ENCODE measurements at regions not wholly inside any gene's neighbourhood (a gene's known extent, or its start where the extent isn't known, plus 50 kb on each side); places are given as distances from the start of the nearest gene placed in this dataset.

DNA sequence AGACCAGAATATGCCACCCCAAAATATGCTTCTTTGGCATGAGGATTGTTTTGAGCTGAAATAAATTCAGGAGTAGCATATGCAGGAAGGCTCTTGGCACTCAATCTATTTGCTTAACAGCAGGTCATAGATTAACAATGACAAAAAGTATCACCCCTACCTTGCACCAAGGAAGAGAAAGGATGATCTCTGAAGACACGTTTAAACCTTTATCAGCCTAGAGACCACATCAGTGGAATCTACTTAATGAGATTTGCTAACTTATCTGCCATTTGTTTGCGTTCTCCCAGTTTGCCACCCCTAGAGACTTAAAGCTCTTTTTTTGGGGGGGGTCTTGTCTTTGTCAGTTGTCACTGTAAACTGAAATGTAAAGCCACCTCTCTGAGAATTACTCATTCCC lies 1278.7 kb upstream of the USP15 start:
- Histone ChIP-seq H3K9ac (no peak overlapping the region), H3K4me1 (ENCODE audit: insufficient read depth) (no peaks in the 10 kb centered on the region)
- 23 to 32% methylated on average over 2 of the region's 2 CpGs for WGBS, 2 experiments (ENCODE audit: low coverage in 1 of 2, low lambda C conversion rate in 2 of 2, missing lambda C conversion rate in 2 of 2)

DNA sequence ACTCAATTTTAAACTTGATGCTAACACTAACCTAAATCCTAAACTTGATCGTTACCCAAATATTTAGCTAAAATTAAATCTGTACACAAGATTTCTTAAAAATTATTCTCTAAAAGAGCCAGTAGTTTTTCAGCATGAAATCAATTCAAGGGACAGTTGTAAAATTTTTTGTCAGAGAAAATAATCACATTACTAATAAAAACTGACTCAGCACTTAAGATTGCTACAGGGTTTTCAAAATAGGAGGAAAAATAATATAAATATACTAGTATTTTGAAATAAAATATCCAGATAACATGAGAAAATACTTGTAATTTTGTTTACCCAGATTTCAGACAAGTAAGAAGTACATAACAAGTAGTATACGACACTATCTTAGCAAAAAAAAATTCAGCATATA lies 1268.1 kb upstream of the USP15 start:
- TF ChIP-seq EZH2 (IDR thresholded peaks at IDR 0.05; ENCODE audit: insufficient read depth, poor library complexity, severe bottlenecking) (no peak), EZH2phosphoT487 (IDR thresholded peaks at IDR 0.05; ENCODE audit: insufficient read depth, low read depth) (no peak)
- Histone ChIP-seq H3K9ac (no peak overlapping the region), H3K79me2 (ENCODE audit: insufficient read depth) (no peaks in the 10 kb centered on the region), H4K20me1 (ENCODE audit: insufficient read depth) (no peaks in the 10 kb centered on the region), H2AFZ (no peak overlapping the region), H3K9me3 (ENCODE audit: low read depth) (no peaks in the 10 kb centered on the region), H3K4me3 (no peak overlapping the region), H3K9me2 (ENCODE audit: insufficient read depth) (no peaks in the 10 kb centered on the region), H3K4me1 (ENCODE audit: insufficient read depth) (no peaks in the 10 kb centered on the region), H3F3A (ENCODE audit: insufficient read depth) (no peaks in the 10 kb centered on the region), H3K36me3 (ENCODE audit: low read depth) (no peaks in the 10 kb centered on the region), H3K4me2 (ENCODE audit: unreplicated experiment) (no peak overlapping the region), H3K27me3 (replicated peaks; ENCODE audit: insufficient read depth) (no peaks in the 10 kb centered on the region), H3K27ac (no peak overlapping the region)
- in situ Hi-C loops (cut with MboI): no loop called here
- DNase-seq: no peak
- 25 to 27% methylated on average over 2 of the region's 2 CpGs for WGBS, 2 experiments (ENCODE audit: low coverage in 1 of 2, low lambda C conversion rate in 2 of 2, missing lambda C conversion rate in 2 of 2)

More for the DNA sequence above, 1278.7 kb upstream of the USP15 start:
- H4K20me1 ChIP-seq (ENCODE audit: insufficient read depth): no peaks in the 10 kb centered on the region
- no peaks in the 10 kb centered on the region for H3F3A ChIP-seq (ENCODE audit: insufficient read depth)
- no peaks in the 10 kb centered on the region for H3K36me3 ChIP-seq (ENCODE audit: low read depth)
- in situ Hi-C loops (cut with MboI): no loop called here
- DNase-seq: no peak
- no peaks in the 10 kb centered on the region for H3K9me2 ChIP-seq (ENCODE audit: insufficient read depth)
- no peaks in the 10 kb centered on the region for H3K79me2 ChIP-seq (ENCODE audit: insufficient read depth)
- no peak overlapping the region for H3K4me2 ChIP-seq (ENCODE audit: unreplicated experiment)
- H3K27me3 ChIP-seq (replicated peaks; ENCODE audit: insufficient read depth): no peaks in the 10 kb centered on the region
- H3K4me3 ChIP-seq: no peak overlapping the region
- H2AFZ ChIP-seq: no peak overlapping the region
- no peak overlapping the region for H3K27ac ChIP-seq
- no peaks in the 10 kb centered on the region for H3K9me3 ChIP-seq (ENCODE audit: low read depth)
- no peak for TF ChIP-seq EZH2 (IDR thresholded peaks at IDR 0.05; ENCODE audit: insufficient read depth, poor library complexity, severe bottlenecking)
- no peak for TF ChIP-seq EZH2phosphoT487 (IDR thresholded peaks at IDR 0.05; ENCODE audit: insufficient read depth, low read depth)

DNA sequence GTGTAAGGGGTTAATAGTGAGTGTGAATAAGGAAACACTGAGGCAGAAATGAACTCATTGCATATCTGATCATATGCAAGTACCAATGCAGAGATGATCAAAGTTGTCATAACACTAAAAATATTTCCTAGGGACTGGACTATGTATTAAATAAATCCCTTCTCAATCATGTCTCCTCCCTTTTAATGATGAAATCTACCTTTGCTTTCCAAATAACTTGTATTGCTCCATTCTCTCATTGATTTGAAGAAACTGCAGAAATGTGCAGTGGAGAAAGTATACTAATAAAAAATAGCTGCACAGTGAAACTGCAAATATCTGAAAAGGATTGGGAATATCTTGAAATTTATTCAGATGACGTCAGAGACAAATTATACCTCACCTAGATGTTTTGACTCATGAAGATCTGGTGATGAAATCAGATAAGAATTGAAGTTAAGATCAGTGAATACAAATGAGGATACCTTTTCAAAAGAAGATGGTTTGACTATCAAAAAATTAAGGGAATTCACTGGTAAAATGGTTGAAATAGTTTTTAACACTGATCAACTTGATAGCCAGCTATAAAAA lies 1264.9 kb upstream of the USP15 start:
- H3F3A ChIP-seq (ENCODE audit: insufficient read depth): no peaks in the 10 kb centered on the region
- H3K79me2 ChIP-seq (ENCODE audit: insufficient read depth): no peaks in the 10 kb centered on the region
- H3K9me2 ChIP-seq (ENCODE audit: insufficient read depth): no peaks in the 10 kb centered on the region
- H3K4me3 ChIP-seq: no peak overlapping the region
- no peak overlapping the region for H3K27ac ChIP-seq
- no peak overlapping the region for H3K9ac ChIP-seq
- WGBS, 2 experiments (ENCODE audit: low coverage in 1 of 2, low lambda C conversion rate in 2 of 2, missing lambda C conversion rate in 2 of 2): 17 to 22% methylated on average over 1 of the region's 1 CpG
- TF ChIP-seq EZH2phosphoT487 (IDR thresholded peaks at IDR 0.05; ENCODE audit: insufficient read depth, low read depth): no peak
- no peaks in the 10 kb centered on the region for H3K4me1 ChIP-seq (ENCODE audit: insufficient read depth)
- no peak overlapping the region for H2AFZ ChIP-seq
- no peaks in the 10 kb centered on the region for H3K9me3 ChIP-seq (ENCODE audit: low read depth)
- in situ Hi-C loops (cut with MboI): no loop called here
- H3K36me3 ChIP-seq (ENCODE audit: low read depth): no peaks in the 10 kb centered on the region
- DNase-seq: no peak
- H3K27me3 ChIP-seq (replicated peaks; ENCODE audit: insufficient read depth): no peaks in the 10 kb centered on the region
- H3K4me2 ChIP-seq (ENCODE audit: unreplicated experiment): no peak overlapping the region
- no peaks in the 10 kb centered on the region for H4K20me1 ChIP-seq (ENCODE audit: insufficient read depth)

DNA sequence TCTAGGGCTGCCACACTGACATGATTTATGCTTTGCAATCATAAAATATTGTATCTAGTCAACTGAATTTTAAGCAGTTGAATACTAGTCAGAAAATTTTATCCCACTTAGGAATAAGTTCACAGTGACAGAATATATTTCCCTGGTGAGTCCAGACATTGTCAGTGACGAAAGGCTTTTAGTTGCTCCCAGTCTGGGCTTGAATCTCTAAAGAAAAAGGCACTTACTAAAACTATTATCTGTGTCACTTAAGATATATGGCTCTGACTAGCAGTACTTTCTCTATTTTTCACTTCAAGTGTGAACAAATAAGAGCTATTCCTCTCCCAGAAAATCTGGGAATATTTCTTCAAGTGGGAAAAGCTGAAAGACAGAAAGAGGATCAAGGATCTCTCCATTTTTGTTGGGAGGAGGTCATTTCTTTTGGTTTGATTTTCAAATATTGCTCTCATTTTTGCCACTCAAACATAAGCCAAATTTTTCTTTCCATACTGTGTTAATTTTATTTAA lies 1262.3 kb upstream of the USP15 start:
- TF ChIP-seq EZH2 (IDR thresholded peaks at IDR 0.05; ENCODE audit: insufficient read depth, poor library complexity, severe bottlenecking) (no peak), EZH2phosphoT487 (IDR thresholded peaks at IDR 0.05; ENCODE audit: insufficient read depth, low read depth) (no peak)
- Histone ChIP-seq H3F3A (ENCODE audit: insufficient read depth) (no peaks in the 10 kb centered on the region), H3K4me2 (ENCODE audit: unreplicated experiment) (no peak overlapping the region), H3K9me2 (ENCODE audit: insufficient read depth) (no peaks in the 10 kb centered on the region), H3K4me3 (no peak overlapping the region), H3K9me3 (ENCODE audit: low read depth) (no peaks in the 10 kb centered on the region), H3K9ac (no peak overlapping the region), H3K4me1 (ENCODE audit: insufficient read depth) (no peaks in the 10 kb centered on the region), H3K79me2 (ENCODE audit: insufficient read depth) (no peaks in the 10 kb centered on the region), H3K27me3 (replicated peaks; ENCODE audit: insufficient read depth) (no peaks in the 10 kb centered on the region), H2AFZ (no peak overlapping the region), H4K20me1 (ENCODE audit: insufficient read depth) (no peaks in the 10 kb centered on the region), H3K36me3 (ENCODE audit: low read depth) (no peaks in the 10 kb centered on the region), H3K27ac (no peak overlapping the region)
- WGBS, 2 experiments (ENCODE audit: low coverage in 1 of 2, low lambda C conversion rate in 2 of 2, missing lambda C conversion rate in 2 of 2): 3 to 13% methylated on average over 1 of the region's 1 CpG
- DNase-seq: no peak
- in situ Hi-C loops (cut with MboI): no loop called here

DNA sequence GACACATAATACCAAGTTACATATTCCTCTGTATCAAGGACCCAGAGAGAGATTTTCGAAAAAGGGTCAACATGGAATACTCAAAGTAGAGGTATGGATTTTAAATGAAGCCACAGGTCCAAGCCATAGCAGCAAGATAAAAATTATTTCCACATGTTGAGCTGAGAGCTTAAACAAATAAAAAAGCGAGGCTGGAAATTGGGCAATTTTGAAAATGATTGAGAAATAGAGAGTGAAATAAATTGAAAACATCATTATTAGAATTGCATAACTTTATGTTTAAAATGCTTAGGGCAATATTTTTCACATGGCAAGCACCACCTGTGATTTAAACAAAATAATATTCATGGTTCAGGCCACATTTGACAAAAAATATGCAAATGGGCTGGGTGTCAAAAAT lies 1251.0 kb upstream of the USP15 start:
- no peak overlapping the region for H3K4me2 ChIP-seq (ENCODE audit: unreplicated experiment)
- in situ Hi-C loops (cut with MboI): no loop called here
- no peaks in the 10 kb centered on the region for H3F3A ChIP-seq (ENCODE audit: insufficient read depth)
- no peak overlapping the region for H3K27ac ChIP-seq
- no peaks in the 10 kb centered on the region for H3K27me3 ChIP-seq (replicated peaks; ENCODE audit: insufficient read depth)
- no peak for TF ChIP-seq EZH2phosphoT487 (IDR thresholded peaks at IDR 0.05; ENCODE audit: insufficient read depth, low read depth)
- DNase-seq: no peak
- H3K9me2 ChIP-seq (ENCODE audit: insufficient read depth): no peaks in the 10 kb centered on the region
- no peak overlapping the region for H3K4me3 ChIP-seq
- no peaks in the 10 kb centered on the region for H3K4me1 ChIP-seq (ENCODE audit: insufficient read depth)
- H3K9me3 ChIP-seq (ENCODE audit: low read depth): no peaks in the 10 kb centered on the region
- H3K36me3 ChIP-seq (ENCODE audit: low read depth): no peaks in the 10 kb centered on the region
- H3K9ac ChIP-seq: no peak overlapping the region
- 0% methylated on average over 2 of the region's 2 CpGs for WGBS, 2 experiments (ENCODE audit: low coverage in 1 of 2, low lambda C conversion rate in 2 of 2, missing lambda C conversion rate in 2 of 2)
- no peaks in the 10 kb centered on the region for H3K79me2 ChIP-seq (ENCODE audit: insufficient read depth)
- H4K20me1 ChIP-seq (ENCODE audit: insufficient read depth): no peaks in the 10 kb centered on the region
- no peak overlapping the region for H2AFZ ChIP-seq
